ENCODE measurements at regions not wholly inside any gene's neighbourhood (a gene's known extent, or its start where the extent isn't known, plus 50 kb on each side); places are given as distances from the start of the nearest gene placed in this dataset.

DNA sequence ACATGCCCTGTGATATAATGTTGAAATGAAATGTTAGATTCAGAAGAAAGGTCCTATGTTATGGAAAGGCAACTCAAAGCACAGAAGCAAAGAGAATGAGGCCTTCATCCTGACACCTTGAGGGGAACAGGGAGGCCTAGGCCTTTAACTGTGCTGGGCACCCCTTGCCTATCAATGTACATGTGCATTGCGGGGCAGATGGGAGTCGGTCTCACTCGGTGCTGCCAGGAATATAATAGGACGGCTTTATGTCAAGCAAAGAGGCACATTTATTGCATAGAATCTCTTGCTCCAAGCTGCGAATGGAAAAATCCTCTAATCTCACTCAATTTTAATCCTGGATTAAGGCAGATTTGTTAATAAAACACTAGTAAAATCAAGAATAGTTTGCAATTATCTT lies 301.0 kb upstream of the SOX14 start:
- no peak for TF ChIP-seq CTCF (conservative IDR thresholded peaks at IDR 0.05; ENCODE audit: low read length)
- no peak for TF ChIP-seq EZH2phosphoT487 (IDR thresholded peaks at IDR 0.05; ENCODE audit: borderline replicate concordance)
